Loucy (cell line): ENCODE measurements at regions not wholly inside any gene's neighbourhood (a gene's known extent, or its start where the extent isn't known, plus 50 kb on each side); places are given as distances from the start of the nearest gene placed in this dataset.

Source experiments
- EZH2phosphoT487 ChIP-seq: fragments of 200-600 bp; IDR thresholded peaks from 2 replicates; pipeline ENCODE4 v1.6.1; 2018; ENCODE audit warnings: antibody characterized with exemption, mild to moderate bottlenecking, moderate library complexity, borderline replicate concordance
- TF ChIP-seq, protein P1 (sequence below): fragments of 200-600 bp; sonication (generic); conservative IDR thresholded peaks from 2 replicates; pipeline ENCODE4 v1.5.1; 2014; ENCODE audit warnings: mild to moderate bottlenecking, antibody characterized with exemption, low read length

DNA sequence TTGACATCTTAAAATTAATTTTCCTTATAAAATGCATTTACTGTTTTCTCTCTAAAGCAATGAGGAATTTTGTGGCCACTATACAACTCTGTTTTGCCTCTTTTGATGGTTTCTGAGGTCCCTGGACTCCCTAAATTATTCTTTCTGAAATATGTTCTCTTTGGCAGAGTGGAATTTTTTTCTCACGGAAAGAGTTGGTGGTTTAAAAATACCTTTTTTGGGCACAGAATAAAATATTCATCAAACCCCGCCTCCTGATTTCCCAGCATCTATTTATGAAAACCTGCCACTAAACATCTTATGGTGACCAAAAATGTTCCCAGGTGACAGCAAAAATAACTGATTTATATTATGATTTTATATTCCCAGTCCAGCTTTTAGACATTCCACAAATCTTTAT is 165.3 kb upstream of the SYT6 start:
- TF ChIP-seq, protein P1, sequence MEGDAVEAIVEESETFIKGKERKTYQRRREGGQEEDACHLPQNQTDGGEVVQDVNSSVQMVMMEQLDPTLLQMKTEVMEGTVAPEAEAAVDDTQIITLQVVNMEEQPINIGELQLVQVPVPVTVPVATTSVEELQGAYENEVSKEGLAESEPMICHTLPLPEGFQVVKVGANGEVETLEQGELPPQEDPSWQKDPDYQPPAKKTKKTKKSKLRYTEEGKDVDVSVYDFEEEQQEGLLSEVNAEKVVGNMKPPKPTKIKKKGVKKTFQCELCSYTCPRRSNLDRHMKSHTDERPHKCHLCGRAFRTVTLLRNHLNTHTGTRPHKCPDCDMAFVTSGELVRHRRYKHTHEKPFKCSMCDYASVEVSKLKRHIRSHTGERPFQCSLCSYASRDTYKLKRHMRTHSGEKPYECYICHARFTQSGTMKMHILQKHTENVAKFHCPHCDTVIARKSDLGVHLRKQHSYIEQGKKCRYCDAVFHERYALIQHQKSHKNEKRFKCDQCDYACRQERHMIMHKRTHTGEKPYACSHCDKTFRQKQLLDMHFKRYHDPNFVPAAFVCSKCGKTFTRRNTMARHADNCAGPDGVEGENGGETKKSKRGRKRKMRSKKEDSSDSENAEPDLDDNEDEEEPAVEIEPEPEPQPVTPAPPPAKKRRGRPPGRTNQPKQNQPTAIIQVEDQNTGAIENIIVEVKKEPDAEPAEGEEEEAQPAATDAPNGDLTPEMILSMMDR = no peak
- TF ChIP-seq EZH2phosphoT487 = no peak
